ENCODE measurements at regions not wholly inside any gene's neighbourhood (a gene's known extent, or its start where the extent isn't known, plus 50 kb on each side); places are given as distances from the start of the nearest gene placed in this dataset.

- TF ChIP-seq CTCF (IDR thresholded peaks at IDR 0.05) (no peak), POLR2A (IDR thresholded peaks at IDR 0.05) (no peak), POLR2AphosphoS5 (IDR thresholded peaks at IDR 0.05) (no peak), EP300 (IDR thresholded peaks at IDR 0.05) (no peak)
Observed at GRCh38 chr6:3553254-3553653, 96.4 kb upstream of the SLC22A23 start.

Measured in gastroesophageal sphincter (tissue), 3 donors.